SK-N-SH treated with all-trans-retinoic acid at 6 μM for 48 hours (cell line): ENCODE measurements at regions not wholly inside any gene's neighbourhood (a gene's known extent, or its start where the extent isn't known, plus 50 kb on each side); places are given as distances from the start of the nearest gene placed in this dataset.

ENCODE experiments used
- ATAC-seq: fragments of 200-7000 bp; cut with Tn5 transposase; 3 replicates; pipeline ENCODE4 v1.9.1; 2020; ENCODE audit warnings: mild to moderate bottlenecking, moderate library complexity
- ARNTL ChIP-seq: fragments of 450-650 bp; formaldehyde crosslinking; IDR thresholded peaks from 2 replicates; pipeline ENCODE4 v1.5.0; 2020; ENCODE audit warnings: low read depth, mild to moderate bottlenecking, moderate library complexity, borderline replicate concordance
- CSDC2 ChIP-seq: fragments of 250-450 bp; sonication (Bioruptor Pico); IDR thresholded peaks from 2 replicates; pipeline ENCODE4 v1.5.0; 2020; ENCODE audit warnings: mild to moderate bottlenecking, moderate library complexity
- ESRRG ChIP-seq: fragments of 250-450 bp; sonication (Bioruptor Pico); IDR thresholded peaks from 2 replicates; pipeline ENCODE4 v1.6.1; 2021; ENCODE audit warnings: mild to moderate bottlenecking
- GLIS3 ChIP-seq: fragments of 250-450 bp; sonication (Bioruptor Pico); IDR thresholded peaks from 2 replicates; pipeline ENCODE4 v1.5.0; 2020; ENCODE audit warnings: mild to moderate bottlenecking, moderate library complexity
- ISL1 ChIP-seq: fragments of 250-450 bp; sonication (Bioruptor Pico); IDR thresholded peaks from 2 replicates; pipeline ENCODE4 v2.1.2; 2022; ENCODE audit warnings: mild to moderate bottlenecking, moderate library complexity
- OSR1 ChIP-seq: fragments of 250-450 bp; sonication (Bioruptor Pico); IDR thresholded peaks from 2 replicates; pipeline ENCODE4 v1.8.0; 2022; ENCODE audit warnings: moderate library complexity, mild to moderate bottlenecking, inconsistent platforms
- PPARA ChIP-seq: fragments of 250-450 bp; sonication (Bioruptor Pico); IDR thresholded peaks from 2 replicates; pipeline ENCODE4 v1.5.0; 2020; ENCODE audit warnings: mild to moderate bottlenecking, borderline replicate concordance
- SNAI2 ChIP-seq: fragments of 250-450 bp; sonication (Bioruptor Pico); IDR thresholded peaks from 2 replicates; pipeline ENCODE4 v1.5.0; 2020; ENCODE audit warnings: mild to moderate bottlenecking, moderate library complexity
- TCF4 ChIP-seq: fragments of 250-450 bp; sonication (Bioruptor Pico); IDR thresholded peaks from 2 replicates; pipeline ENCODE4 v1.8.0; 2021; ENCODE audit warnings: mild to moderate bottlenecking, moderate library complexity, borderline replicate concordance
- ZC3H10 ChIP-seq: fragments of 250-450 bp; sonication (Bioruptor Pico); IDR thresholded peaks from 2 replicates; pipeline ENCODE4 v1.5.1; 2021; ENCODE audit warnings: mild to moderate bottlenecking, moderate library complexity
- ZFP3 ChIP-seq: fragments of 250-450 bp; sonication (Bioruptor Pico); IDR thresholded peaks from 2 replicates; pipeline ENCODE4 v1.5.0; 2020; ENCODE audit warnings: mild to moderate bottlenecking, moderate library complexity
- ZFP30 ChIP-seq: fragments of 450-650 bp; formaldehyde crosslinking; IDR thresholded peaks from 2 replicates; pipeline ENCODE4 v1.5.0; 2022; ENCODE audit warnings: mild to moderate bottlenecking, moderate library complexity
- ZNF565 ChIP-seq: fragments of 450-650 bp; formaldehyde crosslinking; conservative IDR thresholded peaks from 2 replicates; pipeline ENCODE4 v1.5.0; 2020; ENCODE audit warnings: low read depth, mild to moderate bottlenecking, moderate library complexity
- ZNF70 ChIP-seq: fragments of 450-650 bp; formaldehyde crosslinking; IDR thresholded peaks from 2 replicates; pipeline ENCODE4 v1.5.0; 2020; ENCODE audit warnings: mild to moderate bottlenecking, moderate library complexity
- ZNF8 ChIP-seq: fragments of 450-650 bp; formaldehyde crosslinking; IDR thresholded peaks from 2 replicates; pipeline ENCODE4 v1.5.0; 2020; ENCODE audit warnings: mild to moderate bottlenecking, moderate library complexity
- TF ChIP-seq, protein P1 (sequence below): fragments of 250-450 bp; sonication (Bioruptor Pico); IDR thresholded peaks from 2 replicates; pipeline ENCODE4 v1.8.0; 2021; ENCODE audit warnings: low read depth, mild to moderate bottlenecking, moderate library complexity, borderline replicate concordance
- TF ChIP-seq, protein P2 (sequence below): fragments of 250-450 bp; sonication (Bioruptor Pico); IDR thresholded peaks from 2 replicates; pipeline ENCODE4 v1.5.1; 2021; ENCODE audit warnings: mild to moderate bottlenecking, moderate library complexity
- TF ChIP-seq, protein P3 (sequence below): fragments of 250-450 bp; sonication (Bioruptor Pico); IDR thresholded peaks from 2 replicates; pipeline ENCODE4 v1.8.0; 2020; ENCODE audit warnings: mild to moderate bottlenecking, moderate library complexity, borderline replicate concordance
- TF ChIP-seq, protein P4 (sequence below): fragments of 250-450 bp; sonication (Bioruptor Pico); IDR thresholded peaks from 2 replicates; pipeline ENCODE4 v1.5.0; 2020; ENCODE audit warnings: mild to moderate bottlenecking, moderate library complexity

DNA sequence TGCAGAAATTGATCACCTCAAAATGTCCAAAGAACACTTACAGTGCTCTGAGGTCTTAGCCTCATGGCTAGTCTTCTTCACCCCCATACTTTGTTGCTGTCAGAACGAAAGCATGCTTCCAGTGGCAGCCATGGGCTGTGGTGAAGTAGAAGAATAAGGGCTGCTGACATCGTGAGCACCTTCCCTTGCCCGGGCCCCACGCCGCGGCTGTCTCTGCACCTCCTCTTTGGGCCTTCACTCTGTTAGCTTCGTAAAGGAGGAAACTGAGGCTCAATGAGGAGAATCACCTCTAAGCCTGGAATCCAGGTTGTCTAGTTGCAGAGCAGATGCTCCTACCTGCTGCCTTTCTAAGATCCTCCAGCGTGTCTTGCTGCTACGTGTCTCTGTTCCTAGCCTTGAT, 139.5 kb upstream of the SLC28A3 start:
- no peak for ATAC-seq

DNA sequence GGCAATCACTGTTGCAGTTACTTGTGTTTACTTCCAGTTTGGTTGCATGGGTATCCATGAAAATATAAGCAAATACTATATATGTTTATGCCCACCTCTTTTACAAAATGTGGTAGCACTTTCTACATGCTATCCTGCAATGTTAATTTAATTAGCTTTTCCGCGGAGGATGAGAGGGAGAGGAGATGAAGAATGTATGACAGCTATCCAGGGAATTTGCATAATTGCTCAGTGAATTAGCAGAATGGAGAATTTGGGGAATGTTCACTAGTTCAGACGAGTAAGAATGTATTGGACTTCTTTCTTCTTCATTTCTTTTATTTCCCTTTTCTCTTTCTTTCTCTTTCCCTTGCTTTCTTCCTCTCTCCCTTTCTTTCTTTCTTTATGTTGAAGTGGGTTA, 140.7 kb upstream of the SLC28A3 start:
- TF ChIP-seq TCF4 (CRISPR knock-in tag) (no peak), ZFP30 (CRISPR knock-in tag) (no peak), ZC3H10 (no peak), ZNF70 (CRISPR knock-in tag) (no peak), ARNTL (CRISPR knock-in tag) (no peak), ZFP3 (CRISPR knock-in tag) (no peak), ESRRG (CRISPR knock-in tag) (no peak), ZNF8 (no peak), CSDC2 (no peak), ZNF565 (CRISPR knock-in tag) (no peak), SNAI2 (CRISPR knock-in tag) (no peak)
- TF ChIP-seq, protein P1, sequence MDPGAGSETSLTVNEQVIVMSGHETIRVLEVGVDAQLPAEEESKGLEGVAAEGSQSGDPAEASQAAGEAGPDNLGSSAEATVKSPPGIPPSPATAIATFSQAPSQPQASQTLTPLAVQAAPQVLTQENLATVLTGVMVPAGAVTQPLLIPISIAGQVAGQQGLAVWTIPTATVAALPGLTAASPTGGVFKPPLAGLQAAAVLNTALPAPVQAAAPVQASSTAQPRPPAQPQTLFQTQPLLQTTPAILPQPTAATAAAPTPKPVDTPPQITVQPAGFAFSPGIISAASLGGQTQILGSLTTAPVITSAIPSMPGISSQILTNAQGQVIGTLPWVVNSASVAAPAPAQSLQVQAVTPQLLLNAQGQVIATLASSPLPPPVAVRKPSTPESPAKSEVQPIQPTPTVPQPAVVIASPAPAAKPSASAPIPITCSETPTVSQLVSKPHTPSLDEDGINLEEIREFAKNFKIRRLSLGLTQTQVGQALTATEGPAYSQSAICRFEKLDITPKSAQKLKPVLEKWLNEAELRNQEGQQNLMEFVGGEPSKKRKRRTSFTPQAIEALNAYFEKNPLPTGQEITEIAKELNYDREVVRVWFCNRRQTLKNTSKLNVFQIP (CRISPR knock-in tag): no peak
- TF ChIP-seq, protein P2, sequence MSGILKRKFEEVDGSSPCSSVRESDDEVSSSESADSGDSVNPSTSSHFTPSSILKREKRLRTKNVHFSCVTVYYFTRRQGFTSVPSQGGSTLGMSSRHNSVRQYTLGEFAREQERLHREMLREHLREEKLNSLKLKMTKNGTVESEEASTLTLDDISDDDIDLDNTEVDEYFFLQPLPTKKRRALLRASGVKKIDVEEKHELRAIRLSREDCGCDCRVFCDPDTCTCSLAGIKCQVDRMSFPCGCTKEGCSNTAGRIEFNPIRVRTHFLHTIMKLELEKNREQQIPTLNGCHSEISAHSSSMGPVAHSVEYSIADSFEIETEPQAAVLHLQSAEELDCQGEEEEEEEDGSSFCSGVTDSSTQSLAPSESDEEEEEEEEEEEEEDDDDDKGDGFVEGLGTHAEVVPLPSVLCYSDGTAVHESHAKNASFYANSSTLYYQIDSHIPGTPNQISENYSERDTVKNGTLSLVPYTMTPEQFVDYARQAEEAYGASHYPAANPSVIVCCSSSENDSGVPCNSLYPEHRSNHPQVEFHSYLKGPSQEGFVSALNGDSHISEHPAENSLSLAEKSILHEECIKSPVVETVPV (CRISPR knock-in tag): no peak
- TF ChIP-seq, protein P3, sequence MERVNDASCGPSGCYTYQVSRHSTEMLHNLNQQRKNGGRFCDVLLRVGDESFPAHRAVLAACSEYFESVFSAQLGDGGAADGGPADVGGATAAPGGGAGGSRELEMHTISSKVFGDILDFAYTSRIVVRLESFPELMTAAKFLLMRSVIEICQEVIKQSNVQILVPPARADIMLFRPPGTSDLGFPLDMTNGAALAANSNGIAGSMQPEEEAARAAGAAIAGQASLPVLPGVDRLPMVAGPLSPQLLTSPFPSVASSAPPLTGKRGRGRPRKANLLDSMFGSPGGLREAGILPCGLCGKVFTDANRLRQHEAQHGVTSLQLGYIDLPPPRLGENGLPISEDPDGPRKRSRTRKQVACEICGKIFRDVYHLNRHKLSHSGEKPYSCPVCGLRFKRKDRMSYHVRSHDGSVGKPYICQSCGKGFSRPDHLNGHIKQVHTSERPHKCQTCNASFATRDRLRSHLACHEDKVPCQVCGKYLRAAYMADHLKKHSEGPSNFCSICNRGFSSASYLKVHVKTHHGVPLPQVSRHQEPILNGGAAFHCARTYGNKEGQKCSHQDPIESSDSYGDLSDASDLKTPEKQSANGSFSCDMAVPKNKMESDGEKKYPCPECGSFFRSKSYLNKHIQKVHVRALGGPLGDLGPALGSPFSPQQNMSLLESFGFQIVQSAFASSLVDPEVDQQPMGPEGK (CRISPR knock-in tag): no peak
- no peak for ATAC-seq

More for the DNA sequence above, 139.5 kb upstream of the SLC28A3 start:
- TF ChIP-seq ESRRG (CRISPR knock-in tag) (no peak), ZNF8 (no peak), OSR1 (no peak), GLIS3 (CRISPR knock-in tag) (no peak), ISL1 (no peak), PPARA (CRISPR knock-in tag) (no peak), ZNF565 (CRISPR knock-in tag) (no peak)
- TF ChIP-seq, protein P4, sequence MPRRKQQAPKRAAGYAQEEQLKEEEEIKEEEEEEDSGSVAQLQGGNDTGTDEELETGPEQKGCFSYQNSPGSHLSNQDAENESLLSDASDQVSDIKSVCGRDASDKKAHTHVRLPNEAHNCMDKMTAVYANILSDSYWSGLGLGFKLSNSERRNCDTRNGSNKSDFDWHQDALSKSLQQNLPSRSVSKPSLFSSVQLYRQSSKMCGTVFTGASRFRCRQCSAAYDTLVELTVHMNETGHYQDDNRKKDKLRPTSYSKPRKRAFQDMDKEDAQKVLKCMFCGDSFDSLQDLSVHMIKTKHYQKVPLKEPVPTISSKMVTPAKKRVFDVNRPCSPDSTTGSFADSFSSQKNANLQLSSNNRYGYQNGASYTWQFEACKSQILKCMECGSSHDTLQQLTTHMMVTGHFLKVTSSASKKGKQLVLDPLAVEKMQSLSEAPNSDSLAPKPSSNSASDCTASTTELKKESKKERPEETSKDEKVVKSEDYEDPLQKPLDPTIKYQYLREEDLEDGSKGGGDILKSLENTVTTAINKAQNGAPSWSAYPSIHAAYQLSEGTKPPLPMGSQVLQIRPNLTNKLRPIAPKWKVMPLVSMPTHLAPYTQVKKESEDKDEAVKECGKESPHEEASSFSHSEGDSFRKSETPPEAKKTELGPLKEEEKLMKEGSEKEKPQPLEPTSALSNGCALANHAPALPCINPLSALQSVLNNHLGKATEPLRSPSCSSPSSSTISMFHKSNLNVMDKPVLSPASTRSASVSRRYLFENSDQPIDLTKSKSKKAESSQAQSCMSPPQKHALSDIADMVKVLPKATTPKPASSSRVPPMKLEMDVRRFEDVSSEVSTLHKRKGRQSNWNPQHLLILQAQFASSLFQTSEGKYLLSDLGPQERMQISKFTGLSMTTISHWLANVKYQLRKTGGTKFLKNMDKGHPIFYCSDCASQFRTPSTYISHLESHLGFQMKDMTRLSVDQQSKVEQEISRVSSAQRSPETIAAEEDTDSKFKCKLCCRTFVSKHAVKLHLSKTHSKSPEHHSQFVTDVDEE: no peak
- TF ChIP-seq, protein P3 (CRISPR knock-in tag): no peak
- TF ChIP-seq, protein P1 (CRISPR knock-in tag): no peak
